GM10248 (cell line): ENCODE measurements at regions not wholly inside any gene's neighbourhood (a gene's known extent, or its start where the extent isn't known, plus 50 kb on each side); places are given as distances from the start of the nearest gene placed in this dataset.
"Not testable (repeated sequence)": the region's sequence is repeated elsewhere in the genome, so short reads cannot be mapped to it uniquely, and the experiment has no call there.

ENCODE experiments used
- CTCF ChIA-PET: fragments of 300-600 bp; sonication (Branson Sonifier 250); formaldehyde crosslinking; extraction: SDS; loops from one replicate; lab custom pipeline; 2021; ENCODE audit warnings: antibody characterized with exemption; lab: Yijun Ruan, JAX
- POLR2A ChIA-PET: fragments of 350-650 bp; sonication (Branson Sonifier 250); formaldehyde crosslinking; extraction: SDS; loops from one replicate; lab custom pipeline; 2020; ENCODE audit warnings: antibody characterized with exemption; lab: Yijun Ruan, JAX
- DNase-seq: peaks from one replicate; pipeline ENCODE4 v3.0.0; 2012; ENCODE audit errors: extremely low spot score
- TF ChIP-seq, protein P1 (sequence below): IDR thresholded peaks from 2 replicates; pipeline ENCODE4 v1.5.1; 2012; ENCODE audit warnings: mild to moderate bottlenecking, low read depth; ENCODE audit errors: extremely low read depth, missing control alignments, control extremely low read depth

DNA sequence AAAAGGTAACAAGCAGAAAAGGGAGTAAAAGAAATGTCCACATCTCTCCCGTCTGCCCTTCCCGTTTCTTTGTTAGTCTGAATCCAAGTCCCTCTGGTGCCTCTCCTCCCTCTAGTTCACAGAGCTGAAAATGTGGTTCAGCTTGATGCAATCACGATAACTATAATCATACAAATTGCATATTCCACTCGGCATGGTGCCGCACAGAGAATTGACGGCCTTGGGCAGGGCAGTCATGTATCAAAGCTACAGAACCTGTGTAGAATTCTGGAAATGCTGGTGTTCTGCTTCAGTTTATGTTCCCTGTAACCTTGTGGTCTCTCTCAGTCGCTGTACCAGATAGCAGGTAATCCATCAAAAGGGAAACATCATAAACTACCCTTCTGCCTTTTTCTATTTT, 562.9 kb upstream of the CBLB start:
- TF ChIP-seq, protein P1, sequence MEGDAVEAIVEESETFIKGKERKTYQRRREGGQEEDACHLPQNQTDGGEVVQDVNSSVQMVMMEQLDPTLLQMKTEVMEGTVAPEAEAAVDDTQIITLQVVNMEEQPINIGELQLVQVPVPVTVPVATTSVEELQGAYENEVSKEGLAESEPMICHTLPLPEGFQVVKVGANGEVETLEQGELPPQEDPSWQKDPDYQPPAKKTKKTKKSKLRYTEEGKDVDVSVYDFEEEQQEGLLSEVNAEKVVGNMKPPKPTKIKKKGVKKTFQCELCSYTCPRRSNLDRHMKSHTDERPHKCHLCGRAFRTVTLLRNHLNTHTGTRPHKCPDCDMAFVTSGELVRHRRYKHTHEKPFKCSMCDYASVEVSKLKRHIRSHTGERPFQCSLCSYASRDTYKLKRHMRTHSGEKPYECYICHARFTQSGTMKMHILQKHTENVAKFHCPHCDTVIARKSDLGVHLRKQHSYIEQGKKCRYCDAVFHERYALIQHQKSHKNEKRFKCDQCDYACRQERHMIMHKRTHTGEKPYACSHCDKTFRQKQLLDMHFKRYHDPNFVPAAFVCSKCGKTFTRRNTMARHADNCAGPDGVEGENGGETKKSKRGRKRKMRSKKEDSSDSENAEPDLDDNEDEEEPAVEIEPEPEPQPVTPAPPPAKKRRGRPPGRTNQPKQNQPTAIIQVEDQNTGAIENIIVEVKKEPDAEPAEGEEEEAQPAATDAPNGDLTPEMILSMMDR = no peak
- DNase-seq = no peak
- ChIA-PET CTCF (interaction anchor here (0.9 to 1.2 kb wide), 2 partner anchors 71 to 114 kb away, joined by 3 read pairs; no protein-coding TSS in a partner anchor), POLR2A (no interaction called here)

DNA sequence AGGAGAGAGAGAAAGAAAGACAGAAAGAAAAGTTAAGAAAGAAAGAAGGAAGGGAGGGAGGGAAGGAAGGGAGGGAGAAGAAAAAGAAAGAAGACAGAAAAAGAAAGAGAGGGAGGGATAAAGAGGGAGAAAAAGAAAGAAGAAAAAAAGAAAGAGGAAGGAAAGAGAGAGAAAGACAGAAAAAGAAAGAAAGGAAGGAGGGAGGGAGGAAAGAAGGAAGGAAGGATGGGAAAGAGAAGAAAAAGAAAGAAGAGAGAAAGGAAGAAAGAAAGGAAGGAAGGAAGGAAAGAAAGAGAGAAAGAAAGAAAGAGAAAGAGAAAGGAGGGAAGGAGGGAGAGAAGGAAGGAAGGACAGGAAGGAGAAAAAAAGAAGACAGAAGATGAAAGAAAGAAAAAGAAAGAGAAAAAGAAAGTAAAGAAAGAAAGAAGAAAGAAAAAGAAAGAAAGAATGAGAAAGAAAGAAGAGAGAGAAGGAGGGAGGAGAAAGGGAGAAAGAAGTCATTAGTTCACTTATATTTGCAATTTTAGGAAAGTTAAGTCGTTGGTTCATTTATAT, 567.2 kb upstream of the CBLB start:
- DNase-seq = no peak
- ChIA-PET POLR2A (no interaction called here), CTCF (interaction anchor here (1.8 kb wide), 1 partner anchor 13 kb away, joined by 4 read pairs; no protein-coding TSS in a partner anchor)
- TF ChIP-seq, protein P1 = no peak

DNA sequence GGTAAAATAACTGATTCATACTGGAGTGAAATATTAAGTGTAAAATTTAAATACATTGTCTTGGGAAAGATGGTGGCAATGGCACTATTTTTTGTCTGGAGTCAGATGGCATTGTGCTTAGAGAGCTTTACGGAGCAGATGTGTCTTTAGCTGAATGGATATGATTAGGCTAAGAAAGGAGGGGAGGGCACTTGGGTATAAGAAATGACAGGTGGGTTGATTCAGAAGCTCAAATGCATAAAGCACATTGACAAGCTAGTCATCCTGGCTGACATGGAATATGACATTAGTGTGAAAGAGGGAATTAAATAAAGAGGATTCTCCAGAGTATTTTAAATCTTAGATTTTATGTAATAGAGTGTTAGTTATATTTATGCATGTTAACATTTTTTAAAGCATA, 570.1 kb upstream of the CBLB start:
- CTCF ChIA-PET = interaction anchor here (1.0 kb wide), 1 partner anchor 14 kb away, joined by 3 read pairs; no protein-coding TSS in a partner anchor
- DNase-seq = no peak
- POLR2A ChIA-PET = no interaction called here

DNA sequence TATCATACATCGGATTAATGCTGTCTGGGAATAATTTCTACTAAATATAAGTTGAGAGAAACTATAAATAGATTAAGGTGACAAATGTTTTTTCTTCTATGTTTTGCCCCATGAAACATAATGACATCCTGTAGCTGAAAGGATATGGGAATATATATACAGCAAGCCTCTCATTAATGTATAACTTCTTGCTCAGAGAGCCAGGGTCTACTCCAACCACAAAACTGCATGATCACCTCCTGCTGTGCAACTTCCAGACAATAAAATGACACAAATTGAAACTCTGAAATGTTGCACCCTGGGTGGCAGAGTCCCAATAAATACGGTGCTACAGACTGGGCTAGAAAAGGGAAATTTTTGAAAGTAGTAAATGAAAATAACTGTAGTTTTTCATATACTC, 571.9 kb upstream of the CBLB start:
- POLR2A ChIA-PET = no interaction called here
- no peak for DNase-seq
- CTCF ChIA-PET = interaction anchor here (1.0 to 3.3 kb wide), 3 partner anchors 11 to 20 kb away, joined by 3 to 14 read pairs (median 3); no protein-coding TSS in a partner anchor
- TF ChIP-seq, protein P1 = no peak

More for the DNA sequence above, 570.1 kb upstream of the CBLB start:
- TF ChIP-seq, protein P1 = no peak

DNA sequence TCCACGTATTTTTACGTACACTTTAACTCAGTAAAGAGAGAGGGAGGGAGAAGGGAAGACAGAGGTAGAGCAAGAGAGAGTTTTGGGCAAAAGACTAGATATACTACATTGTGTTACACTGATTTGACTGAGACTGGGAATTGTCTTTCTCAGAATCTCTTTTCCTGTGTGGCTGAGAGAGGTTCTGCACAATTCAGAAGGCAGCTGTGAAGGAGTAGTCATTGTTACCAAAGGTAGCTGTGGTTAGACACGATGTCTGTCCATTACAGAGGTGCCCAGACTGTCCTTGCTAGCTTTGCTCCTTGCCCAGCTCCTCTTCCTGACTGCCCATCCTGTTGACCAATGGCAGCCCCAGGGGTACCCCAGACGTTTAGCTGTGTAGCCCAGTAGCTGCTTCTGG, 577.5 kb upstream of the CBLB start:
- POLR2A ChIA-PET = no interaction called here
- TF ChIP-seq, protein P1 = no peak
- CTCF ChIA-PET = interaction anchor here (1.0 to 2.6 kb wide), 4 partner anchors 11 to 356 kb away, joined by 3 to 7 read pairs (median 4); no protein-coding TSS in a partner anchor
- no peak for DNase-seq

DNA sequence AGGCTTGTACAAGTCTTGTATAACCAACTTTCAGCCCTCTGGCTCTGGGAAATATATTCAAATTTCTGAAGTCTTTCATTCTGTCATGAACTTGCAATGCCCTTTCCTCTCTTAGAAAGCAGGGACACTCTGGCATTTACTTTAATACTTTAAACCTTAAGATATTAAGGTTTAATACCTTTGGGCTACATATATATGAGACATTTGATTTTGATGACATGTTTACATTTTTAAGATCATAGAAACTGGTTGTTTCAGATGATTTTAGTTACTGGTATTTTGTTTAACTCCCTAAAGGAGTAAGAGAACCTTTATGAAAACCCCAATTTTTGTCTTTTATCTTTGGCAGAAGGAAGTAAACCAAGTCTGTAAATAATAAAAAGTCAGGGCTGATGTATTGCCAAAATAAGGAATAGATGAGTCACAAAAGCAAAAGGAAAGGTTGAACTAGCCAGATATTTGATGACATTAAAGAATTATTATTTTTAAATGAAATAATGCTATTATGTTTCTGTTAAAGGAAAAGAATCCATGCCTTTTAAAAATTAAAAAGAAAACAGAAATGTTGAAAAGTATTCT, 579.0 kb upstream of the CBLB start:
- TF ChIP-seq, protein P1 = no peak
- DNase-seq = no peak
- POLR2A ChIA-PET = no interaction called here
- CTCF ChIA-PET = interaction anchor here (1.1 to 1.5 kb wide), 2 partner anchors 11 to 13 kb away, joined by 3 to 4 read pairs; no protein-coding TSS in a partner anchor

DNA sequence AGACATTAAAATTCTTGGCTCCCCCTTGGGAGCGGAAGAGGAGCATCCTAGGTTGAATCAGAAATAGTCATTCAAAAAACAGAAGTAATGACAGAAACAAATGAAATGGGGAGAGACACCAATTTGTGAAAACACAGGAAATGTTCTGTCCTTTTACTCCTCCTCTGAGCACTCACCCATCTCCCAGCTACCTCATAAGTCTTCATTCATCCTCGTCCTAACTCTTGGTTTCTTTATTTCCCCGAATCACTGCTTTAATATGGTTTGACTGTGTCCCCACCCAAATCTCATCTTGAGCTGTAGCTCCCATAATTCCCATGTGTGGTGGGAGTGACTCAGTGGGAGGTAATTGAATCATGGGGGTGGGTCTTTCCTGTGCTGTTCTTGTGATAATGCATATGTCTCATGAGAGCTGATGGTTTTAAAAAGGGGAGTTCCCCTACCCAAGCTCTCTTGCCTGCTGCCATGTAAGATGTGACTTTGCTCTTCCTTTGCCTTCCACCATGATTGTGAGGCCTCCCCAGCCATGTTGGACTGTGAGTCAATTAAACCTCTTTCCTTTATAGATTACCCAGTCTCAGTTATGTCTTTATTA, 579.7 kb upstream of the CBLB start:
- CTCF ChIA-PET = interaction anchor here (0.9 to 1.5 kb wide), 4 partner anchors 9 to 22 kb away, joined by 3 to 4 read pairs (median 4); no protein-coding TSS in a partner anchor
- POLR2A ChIA-PET, DNase-seq: not testable (repeated sequence)
